ENCODE measurements at regions not wholly inside any gene's neighbourhood (a gene's known extent, or its start where the extent isn't known, plus 50 kb on each side); places are given as distances from the start of the nearest gene placed in this dataset.

DNA sequence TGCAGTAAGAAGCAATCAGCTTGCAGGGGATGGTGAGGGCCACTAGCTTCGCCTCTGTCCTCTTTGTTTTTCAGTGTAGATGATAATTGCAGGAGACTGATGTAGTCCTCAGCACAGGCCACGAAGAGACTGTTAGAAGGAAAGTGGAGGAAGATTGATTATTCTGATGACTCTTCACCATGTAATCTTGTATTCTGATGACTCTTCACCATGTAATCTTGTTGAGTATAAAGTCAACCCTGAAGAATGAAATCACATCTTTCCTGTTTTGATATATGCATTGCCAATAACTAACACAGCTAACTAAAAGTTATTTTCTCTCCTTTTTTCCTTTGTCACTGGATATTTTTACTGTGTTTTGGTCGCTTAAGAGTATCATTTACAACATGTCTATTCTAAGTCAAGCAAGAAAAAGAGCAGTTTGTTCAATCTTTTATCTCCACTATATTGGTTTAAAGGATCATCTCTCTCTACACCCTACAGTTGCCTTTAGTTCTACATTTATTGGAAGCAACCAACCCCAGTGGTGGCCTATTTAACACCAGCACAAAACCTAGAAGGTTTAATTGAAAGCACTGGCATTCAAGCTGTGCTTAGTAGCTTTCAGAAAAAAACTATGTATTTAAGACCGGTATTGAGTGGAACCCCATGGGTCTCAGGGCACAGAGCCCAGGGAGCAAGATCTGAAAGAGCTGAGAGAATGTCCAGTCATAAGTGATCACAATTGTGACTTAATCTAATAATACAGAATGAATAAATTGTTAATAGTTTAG lies 107.2 kb upstream of the BTBD3 start:
- no peak for DNase-seq

DNA sequence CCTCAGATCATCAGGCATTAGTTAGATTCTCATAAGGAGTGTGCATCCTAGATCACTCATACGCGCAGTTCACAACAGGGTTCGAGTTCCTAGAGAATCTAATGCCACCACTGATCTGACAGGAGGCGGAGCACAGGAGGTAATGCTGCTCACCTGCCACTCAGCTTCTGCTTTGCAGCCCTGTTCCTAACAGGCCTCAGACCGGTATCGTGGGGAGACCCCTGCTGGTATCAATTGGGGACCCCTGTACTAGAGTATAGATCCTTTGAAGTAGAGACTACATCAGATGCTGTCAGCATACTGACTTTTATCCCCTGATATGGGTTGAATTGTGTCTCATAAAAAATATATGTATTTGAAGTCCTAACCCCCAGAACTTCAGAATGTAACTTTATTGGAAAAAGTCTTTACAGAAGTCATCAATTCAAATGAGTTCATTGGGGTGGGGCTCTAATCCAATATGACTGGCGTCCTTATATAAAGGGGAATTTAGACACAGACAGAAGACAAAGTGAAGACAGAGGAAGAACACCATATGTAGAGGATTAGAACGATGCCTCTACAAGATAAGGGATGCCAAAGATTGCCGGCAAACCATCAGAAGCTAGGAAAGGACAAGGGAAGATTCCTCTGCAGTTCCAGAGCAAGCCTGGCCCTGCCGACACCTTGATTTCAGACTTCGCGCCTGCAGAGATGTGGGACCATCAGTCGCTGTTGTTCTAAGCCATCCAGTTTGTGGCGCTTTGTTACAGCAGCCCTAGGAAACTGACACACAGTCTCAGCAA lies 104.4 kb upstream of the BTBD3 start:
- no peak for DNase-seq

DNA sequence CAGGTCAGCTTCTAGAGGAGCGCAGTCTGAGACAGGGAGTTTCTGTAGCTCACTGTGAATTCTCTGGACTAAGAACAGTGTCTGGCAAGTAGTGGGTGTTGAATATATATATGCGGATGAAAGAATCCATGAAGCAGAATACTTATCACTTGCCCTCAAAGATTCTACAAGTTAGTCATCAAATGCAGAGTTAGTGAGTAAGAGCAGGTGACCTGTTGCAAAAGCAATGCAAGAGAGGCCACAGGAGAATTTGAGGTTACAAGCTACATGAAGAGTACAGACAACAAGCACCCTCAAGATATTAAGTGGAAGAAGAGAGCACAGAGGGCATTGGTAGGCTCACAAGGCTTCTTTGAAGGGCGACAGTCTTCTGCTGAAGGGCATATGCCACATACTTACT lies 103.4 kb upstream of the BTBD3 start:
- DNase-seq = no peak

DNA sequence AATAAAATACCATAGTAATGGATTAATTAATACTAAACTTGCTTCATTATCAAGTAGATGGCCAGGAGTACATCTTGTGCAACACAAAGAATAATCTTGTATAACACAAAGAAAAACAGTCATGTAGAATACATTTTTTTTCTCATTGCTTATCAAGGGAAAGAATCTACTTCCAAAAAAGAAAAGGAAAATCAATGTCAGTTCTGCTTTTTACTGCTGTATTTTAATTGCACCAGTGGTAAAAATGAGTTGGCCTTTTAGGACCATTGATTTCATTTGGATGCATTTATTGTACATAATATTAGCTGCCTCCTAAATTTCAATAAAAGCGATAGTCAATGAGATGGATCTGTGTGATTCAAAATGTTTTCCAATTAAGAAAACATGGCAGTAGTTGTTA lies 96.9 kb upstream of the BTBD3 start:
- DNase-seq = no peak

DNA sequence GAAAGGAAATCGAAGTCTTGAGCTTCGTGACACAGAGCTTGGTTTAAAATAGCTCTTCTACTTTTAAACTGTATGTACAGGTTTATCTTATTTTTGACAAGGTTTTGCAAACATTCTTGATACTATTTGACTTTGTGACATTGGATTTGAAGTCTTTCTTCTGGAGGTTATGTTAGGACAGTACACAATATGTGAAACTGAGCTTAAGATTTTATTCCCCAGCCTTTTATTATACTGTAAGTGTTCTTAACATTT lies 95.2 kb upstream of the BTBD3 start:
- no peak for DNase-seq

DNA sequence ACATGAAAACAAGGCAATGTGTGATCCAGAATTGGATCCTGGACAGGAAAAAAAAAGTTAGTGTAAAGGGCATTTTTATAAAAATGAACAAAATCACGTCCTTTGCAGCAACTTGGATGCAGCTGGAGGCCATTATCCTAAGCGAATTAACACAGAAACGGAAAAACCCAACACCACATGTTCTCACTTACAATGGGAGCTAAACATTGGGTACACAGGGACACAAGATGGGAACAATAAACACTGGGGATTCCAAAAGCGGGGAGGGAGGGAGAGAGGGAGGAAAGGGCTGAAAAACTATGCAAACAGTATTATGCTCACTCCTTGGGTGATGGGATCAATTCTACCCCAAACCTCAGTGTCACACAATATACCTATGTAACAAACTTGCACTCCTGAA lies 91.4 kb upstream of the BTBD3 start:
- DNase-seq = no peak

DNA sequence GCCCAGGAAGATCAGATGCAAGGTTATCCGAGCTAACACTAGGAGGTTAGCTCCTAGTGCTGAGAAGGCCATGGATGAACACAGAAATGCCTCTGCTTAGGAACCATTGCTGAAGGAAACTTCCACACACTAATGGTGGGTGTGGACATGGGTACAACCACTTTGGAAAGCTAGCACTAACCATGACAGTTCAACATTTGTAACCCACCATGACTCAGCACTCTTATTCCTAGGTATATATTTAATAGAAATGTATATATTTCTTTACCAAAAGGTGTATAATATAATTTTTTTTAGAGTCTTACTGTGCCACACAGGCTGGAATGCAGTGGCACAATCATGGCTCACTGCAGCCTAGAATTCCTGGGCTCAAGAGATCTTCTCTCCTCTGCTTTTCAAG lies 85.3 kb upstream of the BTBD3 start:
- DNase-seq = no peak

DNA sequence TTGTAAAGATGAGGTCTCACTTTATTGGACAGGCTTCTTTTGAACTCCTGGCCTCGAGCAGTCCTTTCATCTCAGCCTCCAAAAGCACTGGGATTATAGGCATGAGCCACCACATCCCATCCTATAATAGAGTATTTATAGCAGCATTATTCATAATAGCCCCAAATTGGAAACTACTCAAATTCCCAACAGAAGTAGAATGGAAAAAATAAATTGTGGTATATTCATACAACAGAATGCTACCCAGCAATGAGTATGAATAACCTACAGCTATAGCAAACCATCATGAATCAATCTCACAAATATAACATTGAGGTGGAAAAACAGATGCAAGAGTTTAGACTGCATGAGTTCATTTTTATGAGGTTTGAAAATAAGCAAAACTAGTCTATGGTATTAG lies 84.8 kb upstream of the BTBD3 start:
- DNase-seq = no peak

DNA sequence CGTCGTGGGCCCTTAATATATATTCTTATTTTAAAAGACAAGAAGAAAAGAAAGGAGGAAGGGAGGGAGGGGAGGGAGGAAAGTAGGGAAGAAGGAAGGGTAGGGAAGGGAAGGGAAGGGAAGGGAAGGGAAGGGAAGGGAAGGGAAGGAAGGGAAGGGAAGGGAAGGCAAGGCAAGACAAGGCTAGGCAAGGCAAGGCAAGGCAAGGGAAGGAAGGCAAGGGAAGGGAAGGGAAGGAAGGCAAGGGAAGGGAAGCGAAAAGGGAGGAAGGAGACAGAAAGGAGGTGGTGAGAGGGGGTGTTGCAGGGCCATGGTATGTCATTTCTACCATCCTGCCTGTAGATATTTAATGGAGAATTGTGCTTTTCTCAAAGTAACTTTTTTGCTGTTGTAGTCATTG lies 83.9 kb upstream of the BTBD3 start:
- no peak for DNase-seq

DNA sequence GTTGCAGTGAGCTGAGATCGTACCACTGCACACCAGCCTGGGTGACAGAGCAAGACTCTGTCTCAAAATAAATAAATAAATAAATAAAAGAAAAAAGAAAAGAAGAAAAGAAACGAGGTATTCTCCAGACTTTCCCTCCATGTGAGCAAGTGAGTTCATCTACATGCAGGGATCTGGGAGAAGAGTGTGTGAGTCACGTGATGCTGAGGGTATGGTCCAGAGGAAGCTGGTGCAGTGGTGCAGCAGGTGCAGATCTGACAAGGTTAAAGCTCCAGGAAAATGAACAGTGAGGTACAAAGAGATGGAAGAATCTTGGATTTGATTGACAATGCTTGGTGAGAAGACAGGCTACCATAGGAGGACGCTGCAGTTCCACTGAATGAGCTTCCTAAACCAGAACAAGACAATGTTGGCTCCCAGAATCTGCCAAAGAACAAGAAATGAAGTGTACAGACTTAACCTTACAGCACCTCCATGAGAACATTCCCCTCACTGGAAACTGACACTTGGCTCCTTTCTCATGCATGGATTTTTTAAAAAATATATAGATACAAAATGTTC lies 79.5 kb upstream of the BTBD3 start:
- DNase-seq = no peak

DNA sequence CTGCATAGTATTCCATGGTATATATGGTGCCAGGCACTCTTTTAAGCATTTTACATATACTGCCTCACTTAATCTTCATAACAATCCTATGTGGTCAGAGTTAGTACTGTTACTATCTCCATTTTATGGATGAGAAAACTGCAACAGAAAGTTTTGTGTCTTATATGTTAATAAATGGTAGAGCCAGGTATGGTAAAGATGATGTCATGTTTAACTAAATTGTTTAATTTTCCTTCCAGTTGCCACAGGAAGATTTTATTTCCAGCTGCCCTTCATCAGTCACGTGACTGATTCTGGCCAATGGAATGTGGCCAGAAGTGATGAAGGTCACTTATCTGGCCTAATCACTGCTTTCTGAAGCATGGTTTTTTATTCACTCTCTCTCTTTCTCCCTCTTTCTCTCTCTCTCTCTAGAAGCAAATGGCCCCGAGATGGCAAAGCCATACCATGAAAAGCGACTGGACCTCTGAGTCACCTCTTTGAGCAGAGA lies 75.7 kb upstream of the BTBD3 start:
- no peak for DNase-seq

DNA sequence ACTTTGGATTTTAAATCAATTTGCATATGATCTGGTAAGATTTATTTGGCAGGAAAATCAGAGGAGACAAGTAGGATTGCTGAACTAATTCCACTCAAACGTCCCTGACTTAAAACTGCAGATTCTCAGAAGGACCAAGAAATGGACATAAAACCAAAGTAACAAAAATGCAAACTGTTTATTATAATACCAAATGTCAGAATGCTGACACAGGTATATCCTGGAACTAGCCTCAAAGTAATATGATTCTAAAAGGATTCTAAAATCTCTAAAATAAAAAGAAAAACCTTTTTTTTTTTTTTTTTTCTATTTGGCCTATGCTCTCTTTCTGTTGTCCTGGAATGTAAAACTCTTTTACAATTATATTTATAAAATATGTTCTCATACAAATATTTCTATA lies 74.4 kb upstream of the BTBD3 start:
- no peak for DNase-seq

DNA sequence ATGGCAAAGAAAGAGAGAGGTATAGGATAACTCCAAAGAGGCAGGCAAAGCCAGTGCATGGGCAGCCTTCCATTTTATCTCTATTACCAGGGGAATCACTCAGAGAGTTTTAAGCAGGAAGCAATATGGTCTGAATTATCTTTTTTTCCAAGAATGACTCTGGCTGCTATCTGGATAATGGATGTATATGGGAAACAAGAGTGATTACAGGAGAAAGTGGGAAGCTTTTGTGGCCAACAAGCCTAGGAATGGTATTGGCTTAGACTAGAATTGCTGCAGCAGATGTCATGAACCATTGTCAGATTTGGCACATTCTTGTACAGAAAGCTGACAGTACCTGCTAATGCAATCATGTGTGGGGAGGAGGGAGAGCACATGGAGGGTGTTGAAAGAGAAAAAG lies 73.0 kb upstream of the BTBD3 start:
- DNase-seq = no peak

DNA sequence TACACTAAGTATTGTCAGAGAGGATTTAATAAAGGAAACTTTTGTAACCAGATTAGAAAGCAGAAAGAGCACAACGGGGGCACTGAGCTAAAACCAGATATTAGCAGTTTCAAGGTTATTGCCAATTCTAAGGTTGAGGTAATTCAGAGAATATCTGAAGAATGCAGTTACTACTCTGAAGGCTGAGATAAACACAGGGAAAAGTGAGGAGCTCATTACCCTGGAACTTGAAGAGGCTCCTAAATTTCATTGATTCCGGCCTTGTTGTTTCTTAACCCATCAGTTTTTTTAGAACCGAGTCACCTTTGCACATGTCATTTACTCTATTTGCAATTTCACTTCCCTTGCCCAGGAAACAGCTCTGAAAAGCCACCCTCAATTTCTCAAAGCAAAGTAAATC lies 72.4 kb upstream of the BTBD3 start:
- DNase-seq = no peak

DNA sequence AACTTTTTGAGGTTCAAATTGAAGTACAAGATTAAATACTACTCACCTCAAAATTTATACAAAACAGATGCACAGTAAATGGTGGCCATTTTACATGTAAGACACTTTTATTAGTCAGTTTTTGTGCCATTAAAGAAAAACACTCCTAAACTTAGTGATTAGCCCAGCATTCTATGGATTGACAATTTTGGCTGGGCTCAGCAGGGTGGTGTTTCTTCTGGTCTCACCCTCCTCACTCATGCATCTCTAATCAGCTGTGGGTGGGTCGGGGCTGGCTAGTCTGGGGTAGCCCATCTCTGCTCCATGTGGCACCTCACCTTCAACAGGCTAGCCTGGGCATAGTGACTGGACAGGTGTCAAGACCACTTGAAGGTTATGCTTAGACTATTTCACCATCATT lies 71.6 kb upstream of the BTBD3 start:
- DNase-seq = no peak

DNA sequence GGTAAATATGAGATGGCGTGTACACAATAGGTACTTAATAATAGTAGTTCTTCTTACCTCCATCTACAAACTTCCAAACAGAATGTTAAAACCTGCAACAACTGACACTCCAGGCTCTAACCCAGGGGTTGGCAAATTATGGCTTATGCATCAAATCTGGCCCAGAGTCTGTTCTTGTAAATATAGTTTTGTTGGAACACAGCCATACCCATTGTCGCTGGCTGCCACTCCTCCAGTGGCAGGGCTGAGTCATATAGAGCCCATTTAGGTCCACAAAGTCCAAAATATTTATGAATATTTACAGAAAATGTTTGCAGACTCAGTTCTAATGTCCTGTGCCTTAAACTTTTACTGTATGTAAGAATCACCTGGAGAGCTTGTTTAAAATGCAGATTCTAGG lies 69.9 kb upstream of the BTBD3 start:
- DNase-seq = no peak

DNA sequence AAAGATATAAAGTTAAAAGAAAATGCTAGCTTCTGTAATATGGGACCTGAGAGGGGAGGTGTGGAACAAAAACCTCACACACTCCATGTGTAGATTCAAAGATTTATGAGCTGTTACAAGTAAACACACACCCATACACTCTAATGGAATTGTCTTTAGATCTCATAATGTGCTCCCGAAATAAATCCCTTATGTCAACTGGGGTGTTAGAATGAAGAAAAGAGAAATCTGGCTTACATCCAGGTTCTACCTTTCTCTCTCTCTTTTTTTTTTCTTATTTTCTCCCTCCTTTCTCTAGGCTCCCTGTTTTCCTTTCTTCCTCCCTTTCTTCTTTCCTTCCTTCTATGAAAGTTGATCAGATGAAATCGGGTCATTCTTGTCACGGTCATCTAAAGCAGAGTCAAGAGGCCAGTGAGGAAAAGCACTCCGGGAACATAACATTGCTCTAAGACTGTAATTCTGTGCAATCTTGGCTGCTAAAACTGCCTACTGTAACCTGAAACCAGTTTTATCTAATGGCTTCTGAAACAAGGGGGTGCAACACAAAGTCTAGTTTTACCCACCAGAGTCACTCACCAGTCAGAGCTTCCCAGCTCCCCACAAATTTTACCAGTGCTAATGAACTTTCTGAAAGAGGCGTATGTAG lies 68.3 kb upstream of the BTBD3 start:
- DNase-seq = no peak

DNA sequence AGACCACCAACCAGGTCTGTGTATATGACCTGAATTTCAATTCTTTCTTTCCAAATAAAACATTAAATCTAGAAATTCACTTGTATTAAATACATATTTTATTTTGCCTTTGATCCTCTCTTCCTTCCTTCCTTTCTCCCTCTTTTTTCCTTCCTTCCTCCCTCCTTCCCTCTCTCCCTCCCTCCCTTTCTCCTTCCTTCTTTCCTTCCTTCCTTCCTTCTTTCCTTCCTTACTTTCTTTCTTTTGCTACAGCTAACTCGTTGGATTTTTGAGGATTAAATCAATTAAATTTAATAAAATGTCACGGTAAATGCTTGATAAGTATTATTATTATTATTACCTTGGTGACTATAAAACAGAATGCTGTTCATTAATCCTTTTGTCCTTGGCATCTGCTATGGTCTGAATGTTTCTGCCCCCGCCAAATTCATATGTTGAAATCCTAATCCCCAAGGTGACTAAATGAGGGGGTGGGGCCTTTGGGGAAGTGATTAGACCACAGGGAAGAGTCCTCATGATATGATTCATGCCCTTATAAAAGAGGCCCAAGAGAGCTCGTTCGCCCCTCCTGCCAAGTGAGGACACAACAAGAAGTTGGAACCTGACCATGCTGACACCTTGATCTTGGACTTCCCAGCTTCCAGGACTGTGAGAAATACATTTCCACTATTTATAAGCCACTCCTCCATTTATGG lies 67.6 kb upstream of the BTBD3 start:
- DNase-seq = no peak

DNA sequence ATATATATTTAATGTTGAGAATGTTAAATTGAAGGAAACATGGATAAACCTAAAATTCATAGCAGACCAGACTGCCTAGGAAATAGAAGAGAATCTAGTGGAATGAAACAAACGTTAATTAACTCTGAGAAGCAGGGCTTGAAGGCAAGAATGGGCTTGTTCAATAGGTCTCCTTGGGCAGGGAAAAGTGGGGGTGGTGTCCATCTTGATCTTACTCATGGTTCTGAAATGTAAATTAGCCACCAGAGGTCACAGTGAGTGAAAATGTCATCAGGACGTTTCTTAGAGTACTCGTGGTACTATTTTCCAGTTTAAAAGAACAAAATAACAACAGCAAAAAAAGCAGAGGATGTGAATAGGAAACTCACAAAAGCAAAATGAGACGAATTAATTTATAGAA lies 66.8 kb upstream of the BTBD3 start:
- no peak for DNase-seq

DNA sequence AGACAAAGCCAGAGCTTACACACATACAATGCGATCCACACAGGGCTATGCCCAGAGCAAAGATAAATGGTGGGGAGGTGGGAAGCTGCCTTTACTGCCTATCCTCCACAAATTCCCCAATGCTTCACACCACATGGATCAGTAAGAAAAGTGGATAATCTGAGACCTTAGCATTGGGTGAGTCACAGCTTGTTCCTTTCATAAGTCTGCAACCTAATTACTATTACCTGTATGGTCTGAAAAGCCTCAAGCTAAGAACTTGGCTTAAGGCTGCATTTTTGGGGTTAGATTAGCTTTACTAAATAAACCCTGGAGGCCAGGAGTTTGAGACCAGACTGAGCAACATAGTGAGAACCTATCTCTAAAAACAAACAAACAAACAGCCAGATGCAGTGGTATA lies 66.0 kb upstream of the BTBD3 start:
- no peak for DNase-seq

DNA sequence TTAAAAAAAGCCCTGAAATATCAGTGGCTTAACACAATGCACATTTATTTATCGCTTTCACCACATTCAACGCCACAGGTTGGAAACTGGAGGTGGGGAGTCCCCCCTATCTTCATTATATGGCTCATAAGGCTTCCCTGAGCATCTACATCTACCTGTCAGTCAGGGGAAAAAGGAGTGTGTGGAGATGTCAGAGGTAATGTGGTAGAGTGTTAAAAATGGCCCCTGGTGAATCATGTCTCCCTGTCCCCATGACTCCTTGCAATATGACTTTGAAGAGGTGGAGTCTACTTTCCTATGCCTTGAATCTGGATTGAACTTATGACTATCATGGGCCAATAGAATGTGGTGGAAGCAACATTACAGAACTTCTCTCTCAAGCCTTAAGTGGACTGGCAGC lies 65.5 kb upstream of the BTBD3 start:
- DNase-seq = no peak

DNA sequence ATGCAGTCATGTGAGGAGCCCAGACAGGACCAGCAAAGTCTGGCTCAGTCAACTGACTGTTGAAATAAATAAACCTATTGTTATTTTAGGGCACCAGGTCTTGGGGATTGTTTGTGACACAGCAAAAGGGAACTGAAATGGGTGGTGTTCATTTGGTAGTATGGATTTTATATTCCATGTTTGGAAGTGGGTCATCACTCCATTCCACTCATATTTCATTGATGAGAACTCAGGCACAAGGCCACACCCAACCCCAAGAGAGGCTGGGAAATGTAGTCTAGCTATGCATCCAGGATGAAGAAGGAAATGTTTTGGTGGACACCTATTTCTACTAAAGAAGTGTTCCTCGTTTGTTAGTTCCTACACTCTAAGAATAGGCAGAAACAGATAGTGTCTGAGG lies 64.9 kb upstream of the BTBD3 start:
- no peak for DNase-seq

DNA sequence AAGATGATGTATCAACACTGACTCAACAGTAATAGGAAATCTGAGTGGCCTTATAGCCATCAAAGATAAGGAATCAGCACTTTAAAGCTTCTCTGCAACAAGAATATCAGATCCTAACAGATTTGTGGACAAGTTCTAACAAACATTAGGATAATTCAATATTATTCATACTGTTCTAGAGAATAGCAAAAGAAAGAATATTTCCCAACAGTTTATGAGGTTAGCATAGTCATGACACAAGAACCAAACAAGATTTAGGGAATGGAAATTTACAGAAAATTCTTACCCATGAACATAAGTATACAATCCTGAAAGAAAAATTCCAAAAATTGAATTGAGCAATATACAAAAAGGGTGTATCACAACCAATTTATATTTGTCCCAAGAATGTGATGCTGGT lies 64.3 kb upstream of the BTBD3 start:
- no peak for DNase-seq

All from CD4-positive, alpha-beta T cell treated with Interleukin-17A for 4 hours (primary cell).